Astrocyte (in vitro differentiated cells and primary cell): ENCODE measurements at regions not wholly inside any gene's neighbourhood (a gene's known extent, or its start where the extent isn't known, plus 50 kb on each side); places are given as distances from the start of the nearest gene placed in this dataset.

Experiments used
- DNase-seq: peaks from one replicate; pipeline ENCODE4 v3.0.0-alpha.2; 2010; ENCODE audit warnings: low read depth
- FAIRE-seq: peaks from 2 replicates; lab custom pipeline; 2011; peaks lifted over from hg19 to GRCh38; lab: Jason Lieb, UNC
- H2AFZ ChIP-seq: 2 replicates; pipeline ENCODE4 v1.6.0; 2012; ENCODE audit warnings: low read depth, low read length, inconsistent platforms
- H3K27ac ChIP-seq: 2 replicates; pipeline ENCODE4 v1.5.1; 2011; ENCODE audit warnings: low read depth, low read length, inconsistent platforms
- H3K27me3 ChIP-seq: 2 replicates; pipeline ENCODE4 v1.6.0; 2011; ENCODE audit warnings: low read length, inconsistent platforms; ENCODE audit not compliant: insufficient read depth
- H3K36me3 ChIP-seq: 2 replicates; pipeline ENCODE4 v1.5.1; 2011; ENCODE audit warnings: low read length, inconsistent platforms; ENCODE audit not compliant: insufficient read depth
- H3K4me1 ChIP-seq: 2 replicates; pipeline ENCODE4 v1.5.1; 2011; ENCODE audit warnings: low read length, inconsistent platforms; ENCODE audit not compliant: insufficient read depth
- H3K4me2 ChIP-seq: 2 replicates; pipeline ENCODE4 v1.6.0; 2012; ENCODE audit warnings: low read length, inconsistent platforms
- H3K4me3 ChIP-seq: 2 replicates; pipeline ENCODE4 v1.5.1; 2011; ENCODE audit warnings: low read depth, mild to moderate bottlenecking, low read length, inconsistent platforms; ENCODE audit not compliant: insufficient read depth
- H3K79me2 ChIP-seq: 2 replicates; pipeline ENCODE4 v1.6.0; 2012; ENCODE audit warnings: mild to moderate bottlenecking, low read length, inconsistent platforms; ENCODE audit not compliant: insufficient read depth
- H3K9ac ChIP-seq: 2 replicates; pipeline ENCODE4 v1.6.0; 2012; ENCODE audit warnings: mild to moderate bottlenecking, low read length, inconsistent platforms
- H3K9me3 ChIP-seq: 2 replicates; pipeline ENCODE4 v1.5.1; 2012; ENCODE audit warnings: low read depth, mild to moderate bottlenecking, low read length, inconsistent platforms; ENCODE audit not compliant: insufficient read depth
- H4K20me1 ChIP-seq: 2 replicates; pipeline ENCODE4 v1.6.0; 2012; ENCODE audit warnings: low read length, inconsistent platforms; ENCODE audit not compliant: insufficient read depth
- H3K27ac Mint-ChIP-seq: one replicate; pipeline ENCODE4 v1.8.0; 2021; ENCODE audit warnings: mild to moderate bottlenecking, mixed read lengths; ENCODE audit not compliant: unreplicated experiment
- H3K27me3 Mint-ChIP-seq: one replicate; pipeline ENCODE4 v1.8.0; 2021; ENCODE audit warnings: low read depth, mixed read lengths; ENCODE audit not compliant: unreplicated experiment
- H3K36me3 Mint-ChIP-seq: one replicate; pipeline ENCODE4 v1.8.0; 2021; ENCODE audit warnings: low read depth, mixed read lengths; ENCODE audit not compliant: unreplicated experiment
- H3K4me1 Mint-ChIP-seq: one replicate; pipeline ENCODE4 v1.8.0; 2021; ENCODE audit warnings: low read depth, mixed read lengths; ENCODE audit not compliant: unreplicated experiment
- H3K4me3 Mint-ChIP-seq: one replicate; pipeline ENCODE4 v1.8.0; 2021; ENCODE audit warnings: mild to moderate bottlenecking, moderate library complexity, mixed read lengths; ENCODE audit not compliant: unreplicated experiment
- H3K9me3 Mint-ChIP-seq: one replicate; pipeline ENCODE4 v1.8.0; 2021; ENCODE audit warnings: mild to moderate bottlenecking, mixed read lengths; ENCODE audit not compliant: unreplicated experiment
- CTCF ChIP-seq: IDR thresholded peaks from 2 replicates; pipeline ENCODE4 v1.5.1; 2011; ENCODE audit warnings: low read depth, mild to moderate bottlenecking, inconsistent platforms, low read length, moderate library complexity; ENCODE audit not compliant: insufficient read depth
- EZH2 ChIP-seq: IDR thresholded peaks from 2 replicates; pipeline ENCODE4 v1.6.1; 2012; ENCODE audit warnings: mild to moderate bottlenecking, low read length, inconsistent platforms; ENCODE audit not compliant: insufficient read depth

GRCh38 chr2:126754240-126755004 is 98.5 kb downstream of the GYPC start:
- Histone ChIP-seq H3K4me1 (no peaks in the 10 kb centered on the region), H4K20me1 (no peaks in the 10 kb centered on the region), H3K27ac (no peak overlapping the region), H3K4me2 (no peak overlapping the region), H3K9me3 (no peaks in the 10 kb centered on the region), H3K79me2 (no peaks in the 10 kb centered on the region), H3K4me3 (no peak overlapping the region), H3K27me3 (peaks cover 2% of the 10 kb centered on the region), H3K36me3 (no peaks in the 10 kb centered on the region), H2AFZ (no peak overlapping the region), H3K9ac (no peak overlapping the region)
- FAIRE-seq (no peak), DNase-seq (no peak)
- no peaks in the 10 kb centered on the region for H3K36me3 Mint-ChIP-seq
- H3K9me3 Mint-ChIP-seq = peaks cover 6% of the 10 kb centered on the region
- peaks cover 20% of the 10 kb centered on the region for H3K27me3 Mint-ChIP-seq
- H3K27ac Mint-ChIP-seq = no peak overlapping the region
- no peak for TF ChIP-seq EZH2
- no peaks in the 10 kb centered on the region for H3K4me1 Mint-ChIP-seq
- no peak overlapping the region for H3K4me3 Mint-ChIP-seq

- Histone ChIP-seq H3K27ac (no peak overlapping the region), H2AFZ (no peak overlapping the region), H3K79me2 (no peaks in the 10 kb centered on the region), H3K36me3 (no peaks in the 10 kb centered on the region), H3K4me2 (no peak overlapping the region), H3K4me3 (no peak overlapping the region), H3K9me3 (no peaks in the 10 kb centered on the region), H3K27me3 (peaks cover 2% of the 10 kb centered on the region), H4K20me1 (no peaks in the 10 kb centered on the region), H3K4me1 (no peaks in the 10 kb centered on the region), H3K9ac (no peak overlapping the region)
- FAIRE-seq (no peak), DNase-seq (no peak)
- peaks cover 17% of the 10 kb centered on the region for H3K27me3 Mint-ChIP-seq
- H3K9me3 Mint-ChIP-seq = peaks cover 6% of the 10 kb centered on the region
- H3K27ac Mint-ChIP-seq = no peak overlapping the region
- no peaks in the 10 kb centered on the region for H3K4me1 Mint-ChIP-seq
- TF ChIP-seq CTCF (no peak), EZH2 (no peak)
- H3K4me3 Mint-ChIP-seq = no peak overlapping the region
- H3K36me3 Mint-ChIP-seq = no peaks in the 10 kb centered on the region
These were observed 100.2 kb downstream of the GYPC start for GRCh38 chr2:126756125-126756524.

- Histone ChIP-seq H3K4me1 (no peaks in the 10 kb centered on the region), H3K36me3 (no peaks in the 10 kb centered on the region), H2AFZ (no peak overlapping the region), H4K20me1 (no peaks in the 10 kb centered on the region), H3K79me2 (no peaks in the 10 kb centered on the region), H3K27ac (no peak overlapping the region), H3K4me3 (no peak overlapping the region), H3K9me3 (no peaks in the 10 kb centered on the region), H3K9ac (no peak overlapping the region), H3K27me3 (peaks cover 2% of the 10 kb centered on the region), H3K4me2 (no peak overlapping the region)
- no peaks in the 10 kb centered on the region for H3K4me1 Mint-ChIP-seq
- DNase-seq (no peak), FAIRE-seq (no peak)
- TF ChIP-seq CTCF (no peak), EZH2 (no peak)
- H3K4me3 Mint-ChIP-seq = no peak overlapping the region
- H3K27ac Mint-ChIP-seq = no peak overlapping the region
- H3K9me3 Mint-ChIP-seq = no peaks in the 10 kb centered on the region
- no peaks in the 10 kb centered on the region for H3K36me3 Mint-ChIP-seq
- peaks cover 10% of the 10 kb centered on the region for H3K27me3 Mint-ChIP-seq
These were observed 105.5 kb downstream of the GYPC start for GRCh38 chr2:126761256-126761980.
